Stomach smooth muscle (tissue), 2 donors: ENCODE measurements at regions not wholly inside any gene's neighbourhood (a gene's known extent, or its start where the extent isn't known, plus 50 kb on each side); places are given as distances from the start of the nearest gene placed in this dataset.
"Not testable (repeated sequence)": the region's sequence is repeated elsewhere in the genome, so short reads cannot be mapped to it uniquely, and the experiment has no call there.

ENCODE experiments used
- H3K27ac ChIP-seq: one replicate; pipeline ENCODE4 v1.7.0; 2013; ENCODE audit warnings: mild to moderate bottlenecking, low read length, inconsistent platforms
- H3K27me3 ChIP-seq, 2 donors: one replicate each; pipeline ENCODE4 v1.7.0; 2013; ENCODE audit warnings: low read length in 2 of 2; ENCODE audit not compliant: insufficient read depth in 2 of 2, control insufficient read depth in 1 of 2
- H3K36me3 ChIP-seq, 2 donors: one replicate each; pipeline ENCODE4 v1.7.0; 2013; ENCODE audit warnings: low read length in 2 of 2; ENCODE audit not compliant: control insufficient read depth in 2 of 2, insufficient read depth in 2 of 2
- H3K4me1 ChIP-seq: one replicate; pipeline ENCODE4 v1.7.0; 2013; ENCODE audit warnings: low read length; ENCODE audit not compliant: control insufficient read depth, insufficient read depth
- H3K4me3 ChIP-seq, 2 donors: one replicate each; pipeline ENCODE4 v1.7.0; 2013; ENCODE audit warnings: low read length in 2 of 2
- H3K9ac ChIP-seq, 2 donors: one replicate each; pipeline ENCODE4 v1.7.0; 2013; ENCODE audit warnings: low read length in 2 of 2, mild to moderate bottlenecking in 1 of 2
- H3K9me3 ChIP-seq, 2 donors: one replicate each; pipeline ENCODE4 v1.7.0; 2013; ENCODE audit warnings: low read length in 2 of 2; ENCODE audit not compliant: control insufficient read depth in 2 of 2
- donor health status: healthy.
- donor health status: Pancreatic carcinoma.

- Histone ChIP-seq H3K27me3 (no peaks in the 10 kb centered on the region), H3K27ac (no peak overlapping the region), H3K4me3 (no peak overlapping the region), H3K9ac (no peak overlapping the region), H3K9me3 (no peaks in the 10 kb centered on the region), H3K36me3 (no peaks in the 10 kb centered on the region), H3K4me1 (peaks cover 3% of the 10 kb centered on the region)
Measured at GRCh38 chr20:6703047-6703446, 64.4 kb upstream of the BMP2 start.

- Histone ChIP-seq H3K9ac (no peak overlapping the region), H3K9me3 (no peaks in the 10 kb centered on the region), H3K4me1 (peaks cover 3% of the 10 kb centered on the region), H3K27me3 (peaks cover 0 to 2% of the 10 kb centered on the region in 2 donors), H3K27ac (no peak overlapping the region), H3K4me3 (no peak overlapping the region), H3K36me3 (no peaks in the 10 kb centered on the region)
Measured at GRCh38 chr20:6702144-6702543, 65.3 kb upstream of the BMP2 start.

GRCh38 chr20:6700563-6701329, 66.7 kb upstream of the BMP2 start:
- Histone ChIP-seq H3K4me1 (peaks cover 3% of the 10 kb centered on the region), H3K36me3 (no peaks in the 10 kb centered on the region), H3K9ac (no peak overlapping the region), H3K27ac (no peak overlapping the region), H3K4me3 (no peak overlapping the region), H3K9me3 (no peaks in the 10 kb centered on the region), H3K27me3 (peaks cover 0 to 2% of the 10 kb centered on the region in 2 donors)

GRCh38 chr20:6699921-6700562, 67.4 kb upstream of the BMP2 start:
- Histone ChIP-seq H3K4me3 (no peak overlapping the region), H3K9me3 (no peaks in the 10 kb centered on the region), H3K4me1 (peaks cover 3% of the 10 kb centered on the region), H3K9ac (no peak overlapping the region), H3K27me3 (peaks cover 0 to 2% of the 10 kb centered on the region in 2 donors), H3K36me3 (no peaks in the 10 kb centered on the region), H3K27ac (no peak overlapping the region)

GRCh38 chr20:6698723-6699122, 68.8 kb upstream of the BMP2 start:
- no peak overlapping the region for H3K27ac ChIP-seq

GRCh38 chr20:6698056-6698455, 69.4 kb upstream of the BMP2 start:
- Histone ChIP-seq H3K36me3 (no peaks in the 10 kb centered on the region), H3K9ac (no peak overlapping the region), H3K9me3 (no peaks in the 10 kb centered on the region), H3K27ac (no peak overlapping the region), H3K4me3 (no peak overlapping the region), H3K4me1 (peaks cover 3% of the 10 kb centered on the region), H3K27me3 (peaks cover 0 to 2% of the 10 kb centered on the region in 2 donors)

More at GRCh38 chr20:6698723-6699122, 68.8 kb upstream of the BMP2 start:
- H3K9me3 ChIP-seq: no peaks in the 10 kb centered on the region
- peaks cover 0 to 2% of the 10 kb centered on the region in 2 donors for H3K27me3 ChIP-seq
- H3K36me3 ChIP-seq: no peaks in the 10 kb centered on the region
- H3K4me1 ChIP-seq: peaks cover 3% of the 10 kb centered on the region
- H3K9ac ChIP-seq: no peak overlapping the region
- no peak overlapping the region for H3K4me3 ChIP-seq

- H3K4me1 ChIP-seq: peaks cover 5% of the 10 kb centered on the region
- no peak overlapping the region for H3K4me3 ChIP-seq
- H3K36me3 ChIP-seq: no peaks in the 10 kb centered on the region
- peaks cover 0 to 2% of the 10 kb centered on the region in 2 donors for H3K27me3 ChIP-seq
- no peaks in the 10 kb centered on the region for H3K9me3 ChIP-seq
- no peak overlapping the region for H3K9ac ChIP-seq
- H3K27ac ChIP-seq: no peak overlapping the region
Measured at GRCh38 chr20:6697228-6697972, 70.1 kb upstream of the BMP2 start.

GRCh38 chr20:6696001-6696400, 71.5 kb upstream of the BMP2 start:
- Histone ChIP-seq H3K9me3 (no peaks in the 10 kb centered on the region), H3K9ac (no peak overlapping the region), H3K36me3 (no peaks in the 10 kb centered on the region), H3K4me1 (peaks cover 5% of the 10 kb centered on the region), H3K4me3 (no peak overlapping the region), H3K27me3 (peaks cover 0 to 2% of the 10 kb centered on the region in 2 donors), H3K27ac (no peak overlapping the region)

GRCh38 chr20:6693808-6694198, 73.7 kb upstream of the BMP2 start:
- H3K27me3 ChIP-seq, H3K36me3 ChIP-seq, H3K9me3 ChIP-seq, H3K4me3 ChIP-seq, H3K4me1 ChIP-seq, H3K9ac ChIP-seq, H3K27ac ChIP-seq: not testable (repeated sequence)

GRCh38 chr20:6693178-6693807, 74.2 kb upstream of the BMP2 start:
- no peaks in the 10 kb centered on the region for H3K36me3 ChIP-seq
- no peak overlapping the region for H3K27ac ChIP-seq
- no peak overlapping the region for H3K9ac ChIP-seq

More at GRCh38 chr20:6693178-6693807, 74.2 kb upstream of the BMP2 start:
- Histone ChIP-seq H3K27me3 (peaks cover 0 to 2% of the 10 kb centered on the region in 2 donors), H3K4me3 (no peak overlapping the region), H3K9me3 (no peaks in the 10 kb centered on the region), H3K4me1 (peaks cover 2% of the 10 kb centered on the region)
